AG09319 (cell line): ENCODE measurements at regions not wholly inside any gene's neighbourhood (a gene's known extent, or its start where the extent isn't known, plus 50 kb on each side); places are given as distances from the start of the nearest gene placed in this dataset.
A peak's percentile ranks its signal among the peaks of the same experiment; 100 is the strongest.
"Not testable (repeated sequence)": the region's sequence is repeated elsewhere in the genome, so short reads cannot be mapped to it uniquely, and the experiment has no call there.

ENCODE experiments used
- DNase-seq: peaks from one replicate; pipeline ENCODE4 v3.0.0-alpha.2; 2010; ENCODE audit warnings: low read depth; ENCODE audit errors: extremely low read depth
- CTCF ChIP-seq: IDR thresholded peaks from 2 replicates; pipeline ENCODE4 v1.5.1; 2011; ENCODE audit warnings: low read depth, mild to moderate bottlenecking, inconsistent platforms, low read length, moderate library complexity

DNA sequence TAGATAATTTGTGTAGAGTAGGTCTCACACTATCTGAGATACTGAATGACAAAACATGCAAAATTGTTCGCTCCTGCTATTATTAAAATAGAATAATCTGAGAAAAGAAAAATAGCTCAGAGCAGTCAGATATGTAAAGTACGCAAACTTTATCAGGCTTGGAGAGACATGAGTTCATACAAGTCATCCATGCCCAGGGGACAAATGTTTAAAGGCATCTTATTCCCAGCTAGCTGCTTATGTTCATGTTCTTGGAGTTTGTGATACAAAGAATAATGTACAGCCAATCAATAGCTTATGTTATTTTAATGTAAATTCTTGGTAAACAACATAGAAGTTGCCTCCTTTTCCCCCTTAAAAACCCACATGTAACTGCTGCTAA lies 69.4 kb upstream of the USP25 start:
- TF ChIP-seq CTCF: no peak
- DNase-seq: no peak

GRCh38 chr21:15667010-15667409 lies 62.8 kb upstream of the USP25 start:
- TF ChIP-seq CTCF: no peak
- no peak for DNase-seq

GRCh38 chr21:15667819-15668218 lies 62.0 kb upstream of the USP25 start:
- no peak for DNase-seq
- no peak for TF ChIP-seq CTCF

- TF ChIP-seq CTCF: no peak
- peak; percentile 11 for DNase-seq
Measured at GRCh38 chr21:15669247-15669646, 60.5 kb upstream of the USP25 start.

- no peak for TF ChIP-seq CTCF
- no peak for DNase-seq
Measured at GRCh38 chr21:15671188-15671587, 58.6 kb upstream of the USP25 start.

DNA sequence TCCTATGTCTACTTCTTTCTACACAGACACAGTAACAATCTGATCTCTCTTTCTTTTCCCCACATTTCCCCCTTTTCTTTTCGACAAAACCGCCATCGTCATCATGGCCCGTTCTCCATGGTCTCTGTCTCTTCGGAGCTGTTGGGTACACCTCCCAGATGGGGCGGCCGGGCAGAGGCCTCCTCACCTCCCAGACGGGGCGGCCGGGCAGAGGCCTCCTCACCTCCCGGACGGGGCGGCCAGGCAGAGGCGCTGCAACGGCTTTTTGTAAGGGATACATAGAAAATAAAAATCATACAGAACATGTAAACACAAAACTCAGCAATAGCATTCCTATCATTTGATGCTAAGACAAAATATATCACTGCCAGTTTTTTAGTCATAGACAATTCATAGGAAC lies 57.2 kb upstream of the USP25 start:
- not testable (repeated sequence) for DNase-seq

GRCh38 chr21:15676935-15677334 lies 52.8 kb upstream of the USP25 start:
- no peak for TF ChIP-seq CTCF
- no peak for DNase-seq

DNA sequence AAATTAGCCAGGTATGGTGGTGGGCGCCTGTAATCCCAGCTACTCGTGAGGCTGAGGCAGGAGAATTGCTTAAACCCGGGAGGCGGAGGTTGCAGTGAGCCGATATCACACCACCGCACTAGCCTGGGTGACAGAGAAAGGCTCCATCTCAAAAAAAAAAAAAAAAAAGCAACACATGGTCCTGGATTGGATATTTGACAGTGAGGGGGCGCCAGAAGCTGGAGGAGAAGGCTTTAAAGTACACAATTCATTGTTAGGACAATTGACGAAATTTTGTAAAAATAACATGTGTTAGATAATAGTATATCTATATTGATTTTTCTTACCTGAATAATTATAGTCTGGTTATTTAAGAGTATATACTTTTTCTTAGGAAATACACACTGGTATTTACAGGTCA lies 50.2 kb upstream of the USP25 start:
- TF ChIP-seq CTCF: no peak
- DNase-seq: no peak
